ENCODE measurements at regions not wholly inside any gene's neighbourhood (a gene's known extent, or its start where the extent isn't known, plus 50 kb on each side); places are given as distances from the start of the nearest gene placed in this dataset.

- ATAC-seq = no peak
- no peaks in the 10 kb centered on the region for H3K27me3 Mint-ChIP-seq (ENCODE audit: low read depth)
- ChIA-PET CTCF (interaction anchor here (1.4 kb wide), 1 partner anchor 77 kb away, joined by 4 read pairs; no protein-coding TSS in a partner anchor), POLR2A (no interaction called here)
- no peak overlapping the region for H3K4me3 Mint-ChIP-seq
- TF ChIP-seq ZNF425 (CRISPR knock-in tag; conservative IDR thresholded peaks at IDR 0.05) (no peak), ZNF219 (CRISPR knock-in tag; IDR thresholded peaks at IDR 0.05; ENCODE audit: borderline replicate concordance) (no peak)
- H3K9me3 Mint-ChIP-seq = no peaks in the 10 kb centered on the region
- H3K36me3 Mint-ChIP-seq = no peaks in the 10 kb centered on the region
- DNase-seq (ENCODE audit: low spot score) = no peak
- H3K27ac Mint-ChIP-seq = no peak overlapping the region
- 0 out of 2 replicates have a peak, but pooled peaks cover 2% of the 10 kb centered on the region for H3K4me1 Mint-ChIP-seq
Measured at GRCh38 chr3:22565393-22565792, 637.7 kb upstream of the UBE2E2 start.

GRCh38 chr3:22568285-22568684 lies 634.8 kb upstream of the UBE2E2 start:
- 0 out of 2 replicates have a peak, but pooled peaks cover 2% of the 10 kb centered on the region for H3K4me1 Mint-ChIP-seq
- no peaks in the 10 kb centered on the region for H3K9me3 Mint-ChIP-seq
- TF ChIP-seq AFF4 (CRISPR knock-in tag; IDR thresholded peaks at IDR 0.05; ENCODE audit: borderline replicate concordance) (no peak), MYBL2 (CRISPR knock-in tag; IDR thresholded peaks at IDR 0.05) (no peak), NFE2L1 (CRISPR knock-in tag; IDR thresholded peaks at IDR 0.05) (no peak), CDX4 (CRISPR knock-in tag; IDR thresholded peaks at IDR 0.05; ENCODE audit: borderline replicate concordance) (no peak), HMGA2 (CRISPR knock-in tag; IDR thresholded peaks at IDR 0.05) (no peak), ELF4 (CRISPR knock-in tag; IDR thresholded peaks at IDR 0.05; ENCODE audit: low read depth) (no peak), NR3C1 (CRISPR knock-in tag; conservative IDR thresholded peaks at IDR 0.05; ENCODE audit: low read depth) (no peak), PREB (CRISPR knock-in tag; IDR thresholded peaks at IDR 0.05; ENCODE audit: borderline replicate concordance) (no peak), ERG (CRISPR knock-in tag; IDR thresholded peaks at IDR 0.05) (no peak), NFYB (CRISPR knock-in tag; conservative IDR thresholded peaks at IDR 0.05; ENCODE audit: low read depth) (no peak), ETV6 (CRISPR knock-in tag; IDR thresholded peaks at IDR 0.05) (no peak)
- H3K27me3 Mint-ChIP-seq (ENCODE audit: low read depth) = no peaks in the 10 kb centered on the region
- CTCF ChIA-PET = no interaction called here
- H3K27ac Mint-ChIP-seq = no peak overlapping the region
- POLR2A ChIA-PET = no interaction called here
- H3K36me3 Mint-ChIP-seq = no peaks in the 10 kb centered on the region
- no peak overlapping the region for H3K4me3 Mint-ChIP-seq
- DNase-seq (ENCODE audit: low spot score) = no peak
- ATAC-seq = no peak

- no peak for ATAC-seq
Measured at GRCh38 chr3:22569570-22569969, 633.6 kb upstream of the UBE2E2 start.

More at GRCh38 chr3:22569570-22569969, 633.6 kb upstream of the UBE2E2 start:
- H3K27ac Mint-ChIP-seq = no peak overlapping the region
- no peaks in the 10 kb centered on the region for H3K27me3 Mint-ChIP-seq (ENCODE audit: low read depth)
- DNase-seq (ENCODE audit: low spot score) = no peak
- H3K9me3 Mint-ChIP-seq = no peaks in the 10 kb centered on the region
- H3K4me3 Mint-ChIP-seq = no peak overlapping the region
- CTCF ChIA-PET = no interaction called here
- POLR2A ChIA-PET = no interaction called here
- TF ChIP-seq ZBTB43 (CRISPR knock-in tag; IDR thresholded peaks at IDR 0.05) = no peak
- no peak for TF ChIP-seq MYBL2 (CRISPR knock-in tag; IDR thresholded peaks at IDR 0.05)
- TF ChIP-seq TEAD1 (CRISPR knock-in tag; IDR thresholded peaks at IDR 0.05) = no peak
- no peak for TF ChIP-seq ZNF121 (CRISPR knock-in tag; IDR thresholded peaks at IDR 0.05)
- no peak for TF ChIP-seq CREM (CRISPR knock-in tag; IDR thresholded peaks at IDR 0.05)
- TF ChIP-seq GABPB1 (CRISPR knock-in tag; IDR thresholded peaks at IDR 0.05) = no peak
- TF ChIP-seq E2F1 (CRISPR knock-in tag; IDR thresholded peaks at IDR 0.05) = no peak
- TF ChIP-seq SMAD4 (CRISPR knock-in tag; IDR thresholded peaks at IDR 0.05) = no peak
- no peak for TF ChIP-seq ZNF138 (CRISPR knock-in tag; conservative IDR thresholded peaks at IDR 0.05)
- no peak for TF ChIP-seq TEAD4 (CRISPR knock-in tag; IDR thresholded peaks at IDR 0.05)
- TF ChIP-seq ETV6 (CRISPR knock-in tag; IDR thresholded peaks at IDR 0.05) = no peak
- no peaks in the 10 kb centered on the region for H3K4me1 Mint-ChIP-seq
- no peaks in the 10 kb centered on the region for H3K36me3 Mint-ChIP-seq

Measured in WTC11 (cell line).